Colonic mucosa (tissue), 4 donors: ENCODE measurements at regions not wholly inside any gene's neighbourhood (a gene's known extent, or its start where the extent isn't known, plus 50 kb on each side); places are given as distances from the start of the nearest gene placed in this dataset.

Experiments
- DNase-seq: peaks from one replicate; pipeline ENCODE4 v3.0.0-alpha.2; 2020
- H3K27ac ChIP-seq: fragments of 200-600 bp; one replicate; pipeline ENCODE4 v1.8.0; 2021
- H3K27me3 ChIP-seq: fragments of 200-600 bp; one replicate; pipeline ENCODE4 v1.8.0; 2021
- H3K36me3 ChIP-seq: fragments of 200-600 bp; one replicate; pipeline ENCODE4 v1.8.0; 2021
- H3K4me1 ChIP-seq: fragments of 200-600 bp; one replicate; pipeline ENCODE4 v1.8.0; 2021; ENCODE audit warnings: mild to moderate bottlenecking
- H3K4me3 ChIP-seq: fragments of 200-600 bp; one replicate; pipeline ENCODE4 v1.8.0; 2021
- H3K9ac ChIP-seq, 2 donors: one replicate each; pipeline ENCODE4 v1.7.0; 2013; ENCODE audit warnings: control low read depth in 2 of 2, low read depth in 2 of 2, low read length in 2 of 2
- H3K9me3 ChIP-seq: fragments of 200-600 bp; one replicate; pipeline ENCODE4 v1.8.0; 2021
- CTCF ChIP-seq: fragments of 200-600 bp; IDR thresholded peaks from one replicate; pipeline ENCODE4 v1.8.0; 2022; ENCODE audit warnings: antibody characterized with exemption, mild to moderate bottlenecking
- intact Hi-C: fragments of 100-400 bp; cut with DNase I; formaldehyde crosslinking; loops from one replicate; pipeline ENCODE4 v1.14.1; 2022
- donor health status: healthy.
- donor health status: DM: no; HTN: no; CAD: no.
- donor health status: DM: no; HTN: no; CAD: no.

DNA sequence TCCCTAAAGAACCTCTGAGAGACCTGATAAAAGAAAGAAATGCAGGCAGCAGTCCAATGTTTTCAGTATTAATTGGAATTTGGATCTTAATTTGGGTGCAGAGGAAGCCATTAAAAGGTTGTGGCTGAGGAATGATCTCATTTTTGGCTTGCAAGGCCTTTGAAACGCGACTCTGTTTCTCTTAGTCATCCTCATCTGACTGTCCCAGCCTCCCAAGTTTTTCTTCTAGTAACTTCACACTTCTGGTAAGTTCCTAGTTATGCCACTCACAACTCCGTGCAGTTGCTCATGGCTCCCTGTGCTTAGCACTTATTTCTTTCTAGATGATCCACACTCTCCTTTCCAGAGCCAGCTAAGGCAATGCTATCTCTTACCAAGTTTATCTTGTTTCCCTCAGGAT is 147.4 kb upstream of the USP24 start:
- H3K9ac ChIP-seq, result no peak overlapping the region
- no peaks in the 10 kb centered on the region for H3K27me3 ChIP-seq
- no peaks in the 10 kb centered on the region for H3K4me1 ChIP-seq
- H3K9me3 ChIP-seq, result no peaks in the 10 kb centered on the region
- H3K27ac ChIP-seq, result no peak overlapping the region
- TF ChIP-seq CTCF, result no peak
- no peak overlapping the region for H3K4me3 ChIP-seq
- DNase-seq, result no peak
- intact Hi-C loops, result no loop called here
- no peaks in the 10 kb centered on the region for H3K36me3 ChIP-seq

DNA sequence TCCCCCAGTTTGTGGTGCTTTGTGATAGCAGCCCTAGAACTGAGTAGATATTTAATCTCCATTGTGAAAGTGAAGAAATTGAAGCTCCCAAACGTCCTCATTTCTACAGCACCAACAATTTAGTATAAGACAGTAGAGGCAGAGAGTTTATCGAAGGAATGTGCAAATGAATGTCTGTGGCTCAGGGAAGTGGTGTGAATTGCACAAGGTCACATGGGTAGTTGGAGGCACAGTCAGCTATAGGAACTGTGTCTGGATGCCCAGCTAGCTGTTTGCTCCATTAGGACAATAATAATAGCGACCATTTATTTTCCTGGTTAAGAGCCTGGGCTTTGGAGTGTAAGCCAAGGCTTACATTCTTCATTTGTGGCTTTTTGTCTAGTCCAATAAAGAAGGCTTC is 144.4 kb upstream of the USP24 start:
- no peaks in the 10 kb centered on the region for H3K9me3 ChIP-seq
- no peak overlapping the region for H3K27ac ChIP-seq
- intact Hi-C loops, result no loop called here
- H3K36me3 ChIP-seq, result no peaks in the 10 kb centered on the region
- H3K4me1 ChIP-seq, result no peaks in the 10 kb centered on the region
- no peak for DNase-seq
- H3K27me3 ChIP-seq, result no peaks in the 10 kb centered on the region
- H3K9ac ChIP-seq, result no peak overlapping the region
- TF ChIP-seq CTCF, result no peak
- H3K4me3 ChIP-seq, result no peak overlapping the region

- H3K27ac ChIP-seq, result no peak overlapping the region
- no peak for TF ChIP-seq CTCF
- intact Hi-C loops, result no loop called here
- no peak for DNase-seq
- no peaks in the 10 kb centered on the region for H3K27me3 ChIP-seq
- H3K9ac ChIP-seq, result no peak overlapping the region
- H3K36me3 ChIP-seq, result no peaks in the 10 kb centered on the region
- H3K9me3 ChIP-seq, result no peaks in the 10 kb centered on the region
- no peak overlapping the region for H3K4me3 ChIP-seq
- H3K4me1 ChIP-seq, result no peaks in the 10 kb centered on the region
Observed at GRCh38 chr1:55358581-55358980, 143.4 kb upstream of the USP24 start.

- no peak for TF ChIP-seq CTCF
- Histone ChIP-seq H3K4me1 (no peaks in the 10 kb centered on the region), H3K9me3 (no peaks in the 10 kb centered on the region), H3K9ac (no peak overlapping the region), H3K27me3 (no peaks in the 10 kb centered on the region), H3K36me3 (no peaks in the 10 kb centered on the region), H3K4me3 (no peak overlapping the region), H3K27ac (no peak overlapping the region)
- intact Hi-C loops, result no loop called here
- no peak for DNase-seq
Observed at GRCh38 chr1:55355549-55355948, 140.4 kb upstream of the USP24 start.

- DNase-seq, result no peak
- intact Hi-C loops, result no loop called here
- H3K27ac ChIP-seq, result no peak overlapping the region
- no peaks in the 10 kb centered on the region for H3K27me3 ChIP-seq
- H3K4me3 ChIP-seq, result no peak overlapping the region
- no peak overlapping the region for H3K9ac ChIP-seq
- TF ChIP-seq CTCF, result no peak
- no peaks in the 10 kb centered on the region for H3K4me1 ChIP-seq
- no peaks in the 10 kb centered on the region for H3K9me3 ChIP-seq
- H3K36me3 ChIP-seq, result no peaks in the 10 kb centered on the region
Observed at GRCh38 chr1:55353707-55354620, 138.8 kb upstream of the USP24 start.
